ENCODE measurements at regions not wholly inside any gene's neighbourhood (a gene's known extent, or its start where the extent isn't known, plus 50 kb on each side); places are given as distances from the start of the nearest gene placed in this dataset.

- TF ChIP-seq TAF1 (IDR thresholded peaks at IDR 0.05; ENCODE audit: borderline replicate concordance, insufficient read depth, low read length) (no peak), POLR2AphosphoS5 (IDR thresholded peaks at IDR 0.05; ENCODE audit: low read depth, low read length) (no peak), FOXP2 (optimal IDR thresholded peaks at IDR 0.05; ENCODE audit: borderline replicate concordance, extremely low read depth, extremely low read length, insufficient read depth) (no peak), SIN3A (IDR thresholded peaks at IDR 0.05; ENCODE audit: borderline replicate concordance, insufficient read depth, low read length) (no peak)
- TF ChIP-seq, protein P1, sequence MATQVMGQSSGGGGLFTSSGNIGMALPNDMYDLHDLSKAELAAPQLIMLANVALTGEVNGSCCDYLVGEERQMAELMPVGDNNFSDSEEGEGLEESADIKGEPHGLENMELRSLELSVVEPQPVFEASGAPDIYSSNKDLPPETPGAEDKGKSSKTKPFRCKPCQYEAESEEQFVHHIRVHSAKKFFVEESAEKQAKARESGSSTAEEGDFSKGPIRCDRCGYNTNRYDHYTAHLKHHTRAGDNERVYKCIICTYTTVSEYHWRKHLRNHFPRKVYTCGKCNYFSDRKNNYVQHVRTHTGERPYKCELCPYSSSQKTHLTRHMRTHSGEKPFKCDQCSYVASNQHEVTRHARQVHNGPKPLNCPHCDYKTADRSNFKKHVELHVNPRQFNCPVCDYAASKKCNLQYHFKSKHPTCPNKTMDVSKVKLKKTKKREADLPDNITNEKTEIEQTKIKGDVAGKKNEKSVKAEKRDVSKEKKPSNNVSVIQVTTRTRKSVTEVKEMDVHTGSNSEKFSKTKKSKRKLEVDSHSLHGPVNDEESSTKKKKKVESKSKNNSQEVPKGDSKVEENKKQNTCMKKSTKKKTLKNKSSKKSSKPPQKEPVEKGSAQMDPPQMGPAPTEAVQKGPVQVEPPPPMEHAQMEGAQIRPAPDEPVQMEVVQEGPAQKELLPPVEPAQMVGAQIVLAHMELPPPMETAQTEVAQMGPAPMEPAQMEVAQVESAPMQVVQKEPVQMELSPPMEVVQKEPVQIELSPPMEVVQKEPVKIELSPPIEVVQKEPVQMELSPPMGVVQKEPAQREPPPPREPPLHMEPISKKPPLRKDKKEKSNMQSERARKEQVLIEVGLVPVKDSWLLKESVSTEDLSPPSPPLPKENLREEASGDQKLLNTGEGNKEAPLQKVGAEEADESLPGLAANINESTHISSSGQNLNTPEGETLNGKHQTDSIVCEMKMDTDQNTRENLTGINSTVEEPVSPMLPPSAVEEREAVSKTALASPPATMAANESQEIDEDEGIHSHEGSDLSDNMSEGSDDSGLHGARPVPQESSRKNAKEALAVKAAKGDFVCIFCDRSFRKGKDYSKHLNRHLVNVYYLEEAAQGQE (IDR thresholded peaks at IDR 0.05; ENCODE audit: insufficient read depth in 1 of 2, low read depth in 2 of 2, low read length in 2 of 2), result no peak
These were observed 405.5 kb upstream of the ADGRB3 start for GRCh38 chr6:68229566-68229965.

GRCh38 chr6:68226460-68226859 is 408.6 kb upstream of the ADGRB3 start:
- TF ChIP-seq SIN3A (IDR thresholded peaks at IDR 0.05; ENCODE audit: borderline replicate concordance, insufficient read depth, low read length) (no peak), TAF1 (IDR thresholded peaks at IDR 0.05; ENCODE audit: borderline replicate concordance, insufficient read depth, low read length) (no peak), FOXP2 (optimal IDR thresholded peaks at IDR 0.05; ENCODE audit: borderline replicate concordance, extremely low read depth, extremely low read length, insufficient read depth) (no peak), POLR2AphosphoS5 (IDR thresholded peaks at IDR 0.05; ENCODE audit: low read depth, low read length) (no peak)
- TF ChIP-seq, protein P1 (IDR thresholded peaks at IDR 0.05; ENCODE audit: insufficient read depth in 1 of 2, low read depth in 2 of 2, low read length in 2 of 2), result no peak

GRCh38 chr6:68225729-68226128 is 409.4 kb upstream of the ADGRB3 start:
- TF ChIP-seq POLR2AphosphoS5 (IDR thresholded peaks at IDR 0.05; ENCODE audit: low read depth, low read length) (no peak), SIN3A (IDR thresholded peaks at IDR 0.05; ENCODE audit: borderline replicate concordance, insufficient read depth, low read length) (no peak)

DNA sequence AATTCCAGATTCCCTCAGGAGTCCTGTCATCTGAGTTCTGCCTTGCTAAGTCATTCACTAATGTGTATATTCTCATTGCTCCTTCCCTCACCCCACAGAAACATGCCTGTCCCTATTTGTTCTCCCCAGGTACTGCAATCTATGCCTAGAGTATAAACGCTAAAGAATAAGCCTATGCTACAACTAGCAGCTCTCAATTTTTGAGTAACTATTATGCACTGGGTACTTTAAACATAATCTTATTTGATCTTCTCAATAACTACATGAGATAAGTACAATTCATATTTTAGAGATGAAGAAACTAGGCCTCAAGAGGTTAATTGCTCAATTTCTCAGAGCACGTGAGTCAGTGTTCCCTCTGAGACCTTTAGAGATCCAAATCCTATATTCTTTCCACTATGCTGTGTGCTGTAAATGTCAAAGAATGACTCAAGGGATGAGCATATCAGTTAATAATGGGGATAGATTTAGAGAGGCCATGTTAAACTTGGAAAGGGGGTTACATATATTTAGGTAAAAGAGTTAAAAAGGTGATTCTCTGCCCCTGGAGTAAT is 423.8 kb upstream of the ADGRB3 start:
- TF ChIP-seq SIN3A (IDR thresholded peaks at IDR 0.05; ENCODE audit: borderline replicate concordance, insufficient read depth, low read length) (no peak), POLR2AphosphoS5 (IDR thresholded peaks at IDR 0.05; ENCODE audit: low read depth, low read length) (no peak), TAF1 (IDR thresholded peaks at IDR 0.05; ENCODE audit: borderline replicate concordance, insufficient read depth, low read length) (no peak), FOXP2 (optimal IDR thresholded peaks at IDR 0.05; ENCODE audit: borderline replicate concordance, extremely low read depth, extremely low read length, insufficient read depth) (no peak)
- TF ChIP-seq, protein P1 (IDR thresholded peaks at IDR 0.05; ENCODE audit: insufficient read depth in 1 of 2, low read depth in 2 of 2, low read length in 2 of 2), result no peak

- TF ChIP-seq POLR2AphosphoS5 (IDR thresholded peaks at IDR 0.05; ENCODE audit: low read depth, low read length), result no peak
- TF ChIP-seq SIN3A (IDR thresholded peaks at IDR 0.05; ENCODE audit: borderline replicate concordance, insufficient read depth, low read length), result no peak
- no peak for TF ChIP-seq FOXP2 (optimal IDR thresholded peaks at IDR 0.05; ENCODE audit: borderline replicate concordance, extremely low read depth, extremely low read length, insufficient read depth)
- TF ChIP-seq TAF1 (IDR thresholded peaks at IDR 0.05; ENCODE audit: borderline replicate concordance, insufficient read depth, low read length), result no peak
- TF ChIP-seq, protein P1 (IDR thresholded peaks at IDR 0.05; ENCODE audit: insufficient read depth in 1 of 2, low read depth in 2 of 2, low read length in 2 of 2), result no peak
These were observed 434.2 kb upstream of the ADGRB3 start for GRCh38 chr6:68200929-68201328.
